Tongue (tissue), 1 donor: ENCODE measurements at regions not wholly inside any gene's neighbourhood (a gene's known extent, or its start where the extent isn't known, plus 50 kb on each side); places are given as distances from the start of the nearest gene placed in this dataset.

Source experiments
- DNase-seq: peaks from one replicate; pipeline ENCODE4 v3.0.0-alpha.2; 2015

GRCh38 chrX:8323356-8323755, 141.3 kb upstream of the VCX3B start:
- no peak for DNase-seq

- DNase-seq: no peak
Measured at GRCh38 chrX:8341814-8342590, 122.6 kb upstream of the VCX3B start.

GRCh38 chrX:8345473-8345872, 119.2 kb upstream of the VCX3B start:
- DNase-seq: no peak

- DNase-seq: no peak
Measured at GRCh38 chrX:8346060-8346459, 118.6 kb upstream of the VCX3B start.

- no peak for DNase-seq
Measured at GRCh38 chrX:8346892-8347291, 117.7 kb upstream of the VCX3B start.

- no peak for DNase-seq
Measured at GRCh38 chrX:8349816-8350544, 114.7 kb upstream of the VCX3B start.

GRCh38 chrX:8358302-8358701, 106.3 kb upstream of the VCX3B start:
- DNase-seq: no peak

GRCh38 chrX:8364369-8365141, 100.1 kb upstream of the VCX3B start:
- DNase-seq: peak; percentile 15

- DNase-seq: peak; percentile 10
Measured at GRCh38 chrX:8366481-8366880, 98.1 kb upstream of the VCX3B start.

GRCh38 chrX:8374041-8374825, 90.4 kb upstream of the VCX3B start:
- no peak for DNase-seq

GRCh38 chrX:8377041-8377440, 87.6 kb upstream of the VCX3B start:
- no peak for DNase-seq

GRCh38 chrX:8390771-8391170, 73.9 kb upstream of the VCX3B start:
- DNase-seq: no peak

GRCh38 chrX:8403988-8404387, 60.6 kb upstream of the VCX3B start:
- DNase-seq: peak; percentile 11

- DNase-seq: peak; percentile 15
Measured at GRCh38 chrX:8404471-8404870, 60.2 kb upstream of the VCX3B start.

- DNase-seq: peak; percentile 28
Measured at GRCh38 chrX:8404926-8405325, 59.7 kb upstream of the VCX3B start.

- no peak for DNase-seq
Measured at GRCh38 chrX:8405631-8406030, 59.0 kb upstream of the VCX3B start.

GRCh38 chrX:8413279-8413678, 51.4 kb upstream of the VCX3B start:
- no peak for DNase-seq
